ENCODE measurements at regions not wholly inside any gene's neighbourhood (a gene's known extent, or its start where the extent isn't known, plus 50 kb on each side); places are given as distances from the start of the nearest gene placed in this dataset.

- TF ChIP-seq CTCF (IDR thresholded peaks at IDR 0.05): peak in 1 of 7 experiments; percentile 12
- no peak for TF ChIP-seq POLR2A (IDR thresholded peaks at IDR 0.05)
- H3K36me3 ChIP-seq (replicated peaks in 1 of 2; ENCODE audit: insufficient read depth in 1 of 2, low read depth in 2 of 2): no peaks in the 10 kb centered on the region
- DNase-seq (no peak), ATAC-seq (no peak)
- intact Hi-C loops (cut with DNase I): no loop called here
- H3K9me3 ChIP-seq: no peaks in the 10 kb centered on the region
- H3K4me3 ChIP-seq: no peak overlapping the region
- no peaks in the 10 kb centered on the region for H3K4me1 ChIP-seq
- 69 to 71% methylated on average over 3 of the region's 3 CpGs for WGBS, 2 donors
- no peak overlapping the region for H3K27ac ChIP-seq
- no peaks in the 10 kb centered on the region for H3K27me3 ChIP-seq
These were observed 499.3 kb upstream of the ADAMTS5 start for GRCh38 chr21:27466140-27466539.

GRCh38 chr21:27464648-27465047 is 497.8 kb upstream of the ADAMTS5 start:
- DNase-seq (no peak), ATAC-seq (no peak)
- whole genome bisulfite sequencing, 2 donors: 76 to 81% methylated on average over 1 of the region's 1 CpG
- Histone ChIP-seq H3K9me3 (no peaks in the 10 kb centered on the region), H3K36me3 (replicated peaks in 1 of 2; ENCODE audit: insufficient read depth in 1 of 2, low read depth in 2 of 2) (no peaks in the 10 kb centered on the region), H3K27me3 (no peaks in the 10 kb centered on the region), H3K4me3 (no peak overlapping the region), H3K4me1 (no peaks in the 10 kb centered on the region), H3K27ac (no peak overlapping the region)
- TF ChIP-seq POLR2A (IDR thresholded peaks at IDR 0.05) (no peak), CTCF (IDR thresholded peaks at IDR 0.05) (no peak)
- intact Hi-C loops (cut with DNase I): no loop called here

- TF ChIP-seq CTCF (IDR thresholded peaks at IDR 0.05) (no peak), POLR2A (IDR thresholded peaks at IDR 0.05) (no peak)
- 71 to 82% methylated on average over 2 of the region's 2 CpGs for WGBS, 2 donors
- Histone ChIP-seq H3K9me3 (no peaks in the 10 kb centered on the region), H3K36me3 (replicated peaks in 1 of 2; ENCODE audit: insufficient read depth in 1 of 2, low read depth in 2 of 2) (no peaks in the 10 kb centered on the region), H3K4me3 (no peak overlapping the region), H3K27ac (no peak overlapping the region), H3K27me3 (no peaks in the 10 kb centered on the region), H3K4me1 (no peaks in the 10 kb centered on the region)
- intact Hi-C loops (cut with DNase I): no loop called here
- DNase-seq (no peak), ATAC-seq (no peak)
These were observed 495.8 kb upstream of the ADAMTS5 start for GRCh38 chr21:27462726-27463125.

- no peak for DNase-seq
- no peak for TF ChIP-seq CTCF (IDR thresholded peaks at IDR 0.05)
- TF ChIP-seq POLR2A (IDR thresholded peaks at IDR 0.05): no peak
- ATAC-seq: no peak
- intact Hi-C loops (cut with DNase I): no loop called here
- Histone ChIP-seq H3K4me1 (no peaks in the 10 kb centered on the region), H3K4me3 (no peak overlapping the region), H3K9me3 (no peaks in the 10 kb centered on the region), H3K27me3 (no peaks in the 10 kb centered on the region), H3K36me3 (replicated peaks in 1 of 2; ENCODE audit: insufficient read depth in 1 of 2, low read depth in 2 of 2) (no peaks in the 10 kb centered on the region), H3K27ac (no peak overlapping the region)
- 84 to 88% methylated on average over 2 of the region's 2 CpGs for WGBS, 2 donors
These were observed 487.3 kb upstream of the ADAMTS5 start for GRCh38 chr21:27454234-27454633.

- TF ChIP-seq POLR2A (IDR thresholded peaks at IDR 0.05): no peak
- no peak for TF ChIP-seq CTCF (IDR thresholded peaks at IDR 0.05)
- no peak for DNase-seq
- Histone ChIP-seq H3K27ac (no peak overlapping the region), H3K4me1 (no peaks in the 10 kb centered on the region), H3K27me3 (no peaks in the 10 kb centered on the region), H3K9me3 (no peaks in the 10 kb centered on the region), H3K36me3 (replicated peaks in 1 of 2; ENCODE audit: insufficient read depth in 1 of 2, low read depth in 2 of 2) (no peaks in the 10 kb centered on the region), H3K4me3 (no peak overlapping the region)
- no peak for ATAC-seq
- WGBS, 2 donors: 68% methylated on average over 3 of the region's 3 CpGs
- intact Hi-C loops (cut with DNase I): no loop called here
These were observed 484.2 kb upstream of the ADAMTS5 start for GRCh38 chr21:27451116-27451515.
